HepG2 (cell line): ENCODE measurements at regions not wholly inside any gene's neighbourhood (a gene's known extent, or its start where the extent isn't known, plus 50 kb on each side); places are given as distances from the start of the nearest gene placed in this dataset.

Source experiments
- BHLHE40 ChIP-seq: IDR thresholded peaks from 2 replicates; pipeline ENCODE4 v1.6.1; 2011; ENCODE audit warnings: low read length, improper control_type of control experiment
- ELK4 ChIP-seq: sonication (generic); formaldehyde crosslinking; IDR thresholded peaks from 2 replicates; pipeline ENCODE4 v1.9.0; 2021; ENCODE audit warnings: missing genetic modification reagents, borderline replicate concordance
- FIP1L1 ChIP-seq: fragments of 200-400 bp; formaldehyde crosslinking; IDR thresholded peaks from 2 replicates; pipeline ENCODE4 v1.6.1; 2018; ENCODE audit warnings: low read depth, mild to moderate bottlenecking, low read length, moderate library complexity, borderline replicate concordance; ENCODE audit not compliant: insufficient read depth
- GTF2F1 ChIP-seq: fragments of 150-350 bp; IDR thresholded peaks from 2 replicates; pipeline ENCODE4 v1.6.1; 2014; ENCODE audit warnings: low read length
- HOMEZ ChIP-seq: IDR thresholded peaks from 2 replicates; pipeline ENCODE4 v1.6.1; 2016; ENCODE audit warnings: low read depth
- MYC ChIP-seq: sonication (generic); formaldehyde crosslinking; IDR thresholded peaks from 2 replicates; pipeline ENCODE4 v1.9.0; 2021; ENCODE audit warnings: missing genetic modification reagents, borderline replicate concordance
- NFIC ChIP-seq: IDR thresholded peaks from 2 replicates; pipeline ENCODE4 v1.6.1; 2012; ENCODE audit warnings: mild to moderate bottlenecking, low read length, inconsistent platforms
- PAWR ChIP-seq: sonication (generic); formaldehyde crosslinking; IDR thresholded peaks from 2 replicates; pipeline ENCODE4 v1.4.0; 2020; ENCODE audit warnings: missing genetic modification reagents, mild to moderate bottlenecking, borderline replicate concordance
- TBP ChIP-seq: sonication (generic); formaldehyde crosslinking; IDR thresholded peaks from 2 replicates; pipeline ENCODE4 v1.5.0; 2020; ENCODE audit warnings: missing genetic modification reagents
- ZNF24 ChIP-seq: fragments of 450-650 bp; IDR thresholded peaks from 2 replicates; pipeline ENCODE4 v1.6.1; 2017; ENCODE audit warnings: antibody characterized with exemption, mild to moderate bottlenecking
- ZNF296 ChIP-seq: sonication (generic); formaldehyde crosslinking; conservative IDR thresholded peaks from 2 replicates; pipeline ENCODE4 v1.5.0; 2020; ENCODE audit warnings: mild to moderate bottlenecking, missing genetic modification reagents
- ZNF318 ChIP-seq: sonication (generic); formaldehyde crosslinking; IDR thresholded peaks from 2 replicates; pipeline ENCODE4 v1.4.0; 2020; ENCODE audit warnings: mild to moderate bottlenecking, missing genetic modification reagents
- TF ChIP-seq, protein P1 (sequence below): sonication (generic); formaldehyde crosslinking; IDR thresholded peaks from 2 replicates; pipeline ENCODE4 v1.4.0; 2020; ENCODE audit warnings: missing genetic modification reagents
- TF ChIP-seq, protein P2 (sequence below): IDR thresholded peaks from 2 replicates; pipeline ENCODE4 v1.6.1; 2012; ENCODE audit warnings: low read length, improper control_type of control experiment

DNA sequence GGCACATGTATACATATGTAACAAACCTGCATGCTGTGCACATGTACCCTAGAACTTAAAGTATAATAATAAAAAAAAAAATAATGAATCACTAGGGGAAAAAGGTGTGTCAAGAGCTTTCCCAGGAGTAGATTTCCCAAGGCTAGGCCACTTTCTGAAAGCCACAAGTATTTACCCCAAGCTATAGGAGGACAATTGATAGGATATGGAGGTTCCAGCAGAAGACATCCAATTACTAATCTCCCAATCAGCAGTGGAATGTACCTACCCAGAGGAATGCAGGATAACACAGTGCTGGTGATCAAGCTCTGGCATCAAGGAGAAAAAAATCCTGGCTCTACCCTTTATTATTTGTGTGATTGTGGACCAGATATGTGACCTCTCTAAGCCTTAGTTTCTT is 562.7 kb downstream of the RFPL4B start:
- TF ChIP-seq TBP (CRISPR knock-in tag) (no peak), ZNF296 (CRISPR knock-in tag) (no peak), PAWR (CRISPR knock-in tag) (no peak), FIP1L1 (no peak), HOMEZ (CRISPR knock-in tag) (no peak), ELK4 (CRISPR knock-in tag) (no peak), ZNF318 (CRISPR knock-in tag) (no peak), MYC (no peak), BHLHE40 (no peak), NFIC (no peak), ZNF24 (no peak), GTF2F1 (no peak)
- TF ChIP-seq, protein P1, sequence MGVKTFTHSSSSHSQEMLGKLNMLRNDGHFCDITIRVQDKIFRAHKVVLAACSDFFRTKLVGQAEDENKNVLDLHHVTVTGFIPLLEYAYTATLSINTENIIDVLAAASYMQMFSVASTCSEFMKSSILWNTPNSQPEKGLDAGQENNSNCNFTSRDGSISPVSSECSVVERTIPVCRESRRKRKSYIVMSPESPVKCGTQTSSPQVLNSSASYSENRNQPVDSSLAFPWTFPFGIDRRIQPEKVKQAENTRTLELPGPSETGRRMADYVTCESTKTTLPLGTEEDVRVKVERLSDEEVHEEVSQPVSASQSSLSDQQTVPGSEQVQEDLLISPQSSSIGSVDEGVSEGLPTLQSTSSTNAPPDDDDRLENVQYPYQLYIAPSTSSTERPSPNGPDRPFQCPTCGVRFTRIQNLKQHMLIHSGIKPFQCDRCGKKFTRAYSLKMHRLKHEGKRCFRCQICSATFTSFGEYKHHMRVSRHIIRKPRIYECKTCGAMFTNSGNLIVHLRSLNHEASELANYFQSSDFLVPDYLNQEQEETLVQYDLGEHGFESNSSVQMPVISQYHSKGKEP (CRISPR knock-in tag) = no peak
- TF ChIP-seq, protein P2, sequence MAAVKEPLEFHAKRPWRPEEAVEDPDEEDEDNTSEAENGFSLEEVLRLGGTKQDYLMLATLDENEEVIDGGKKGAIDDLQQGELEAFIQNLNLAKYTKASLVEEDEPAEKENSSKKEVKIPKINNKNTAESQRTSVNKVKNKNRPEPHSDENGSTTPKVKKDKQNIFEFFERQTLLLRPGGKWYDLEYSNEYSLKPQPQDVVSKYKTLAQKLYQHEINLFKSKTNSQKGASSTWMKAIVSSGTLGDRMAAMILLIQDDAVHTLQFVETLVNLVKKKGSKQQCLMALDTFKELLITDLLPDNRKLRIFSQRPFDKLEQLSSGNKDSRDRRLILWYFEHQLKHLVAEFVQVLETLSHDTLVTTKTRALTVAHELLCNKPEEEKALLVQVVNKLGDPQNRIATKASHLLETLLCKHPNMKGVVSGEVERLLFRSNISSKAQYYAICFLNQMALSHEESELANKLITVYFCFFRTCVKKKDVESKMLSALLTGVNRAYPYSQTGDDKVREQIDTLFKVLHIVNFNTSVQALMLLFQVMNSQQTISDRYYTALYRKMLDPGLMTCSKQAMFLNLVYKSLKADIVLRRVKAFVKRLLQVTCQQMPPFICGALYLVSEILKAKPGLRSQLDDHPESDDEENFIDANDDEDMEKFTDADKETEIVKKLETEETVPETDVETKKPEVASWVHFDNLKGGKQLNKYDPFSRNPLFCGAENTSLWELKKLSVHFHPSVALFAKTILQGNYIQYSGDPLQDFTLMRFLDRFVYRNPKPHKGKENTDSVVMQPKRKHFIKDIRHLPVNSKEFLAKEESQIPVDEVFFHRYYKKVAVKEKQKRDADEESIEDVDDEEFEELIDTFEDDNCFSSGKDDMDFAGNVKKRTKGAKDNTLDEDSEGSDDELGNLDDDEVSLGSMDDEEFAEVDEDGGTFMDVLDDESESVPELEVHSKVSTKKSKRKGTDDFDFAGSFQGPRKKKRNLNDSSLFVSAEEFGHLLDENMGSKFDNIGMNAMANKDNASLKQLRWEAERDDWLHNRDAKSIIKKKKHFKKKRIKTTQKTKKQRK = no peak
